ENCODE measurements at regions not wholly inside any gene's neighbourhood (a gene's known extent, or its start where the extent isn't known, plus 50 kb on each side); places are given as distances from the start of the nearest gene placed in this dataset.

DNA sequence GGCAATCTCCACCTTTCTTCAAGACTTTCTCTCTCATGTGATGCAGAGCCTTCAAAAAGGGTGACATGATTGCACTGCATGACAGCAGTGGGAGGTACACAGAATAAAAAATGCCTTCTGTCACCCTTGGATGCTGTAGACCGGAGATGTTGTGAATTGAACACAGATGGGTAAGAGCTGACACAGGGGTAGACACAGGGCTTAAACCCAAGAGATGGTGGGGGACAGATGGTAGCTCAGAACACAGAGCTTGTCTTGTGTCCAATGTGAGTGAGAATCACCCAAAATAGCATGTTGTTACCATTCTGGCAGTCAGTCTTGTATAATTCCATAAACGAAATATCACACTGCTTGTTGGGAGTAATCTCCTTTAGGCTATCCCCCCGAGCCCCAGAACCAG, 69.9 kb downstream of the JRKL start:
- Histone ChIP-seq H3K9ac (ENCODE audit: low read length) (no peak overlapping the region), H3K79me2 (ENCODE audit: insufficient read depth, low read length) (no peaks in the 10 kb centered on the region), H3K27me3 (ENCODE audit: low read length) (no peaks in the 10 kb centered on the region), H3K4me2 (ENCODE audit: low read depth, low read length, poor library complexity, severe bottlenecking) (no peak overlapping the region), H4K20me1 (ENCODE audit: low read depth, low read length) (no peaks in the 10 kb centered on the region), H3K9me3 (ENCODE audit: insufficient read depth, low read length) (no peaks in the 10 kb centered on the region), H3K9me2 (replicated peaks; ENCODE audit: insufficient read depth, low read length) (no peaks in the 10 kb centered on the region), H3K36me3 (ENCODE audit: low read length) (no peaks in the 10 kb centered on the region), H3F3A (ENCODE audit: insufficient read depth) (no peaks in the 10 kb centered on the region), H2AFZ (ENCODE audit: low read depth, low read length, severe bottlenecking) (no peak overlapping the region), H3K4me3 (ENCODE audit: insufficient read depth, low read length, poor library complexity, severe bottlenecking) (no peak overlapping the region), H3K27ac (ENCODE audit: low read depth, low read length) (no peak overlapping the region)
- TF ChIP-seq EZH2phosphoT487 (conservative IDR thresholded peaks at IDR 0.05; ENCODE audit: low read length): no peak
- TF ChIP-seq, protein P1, sequence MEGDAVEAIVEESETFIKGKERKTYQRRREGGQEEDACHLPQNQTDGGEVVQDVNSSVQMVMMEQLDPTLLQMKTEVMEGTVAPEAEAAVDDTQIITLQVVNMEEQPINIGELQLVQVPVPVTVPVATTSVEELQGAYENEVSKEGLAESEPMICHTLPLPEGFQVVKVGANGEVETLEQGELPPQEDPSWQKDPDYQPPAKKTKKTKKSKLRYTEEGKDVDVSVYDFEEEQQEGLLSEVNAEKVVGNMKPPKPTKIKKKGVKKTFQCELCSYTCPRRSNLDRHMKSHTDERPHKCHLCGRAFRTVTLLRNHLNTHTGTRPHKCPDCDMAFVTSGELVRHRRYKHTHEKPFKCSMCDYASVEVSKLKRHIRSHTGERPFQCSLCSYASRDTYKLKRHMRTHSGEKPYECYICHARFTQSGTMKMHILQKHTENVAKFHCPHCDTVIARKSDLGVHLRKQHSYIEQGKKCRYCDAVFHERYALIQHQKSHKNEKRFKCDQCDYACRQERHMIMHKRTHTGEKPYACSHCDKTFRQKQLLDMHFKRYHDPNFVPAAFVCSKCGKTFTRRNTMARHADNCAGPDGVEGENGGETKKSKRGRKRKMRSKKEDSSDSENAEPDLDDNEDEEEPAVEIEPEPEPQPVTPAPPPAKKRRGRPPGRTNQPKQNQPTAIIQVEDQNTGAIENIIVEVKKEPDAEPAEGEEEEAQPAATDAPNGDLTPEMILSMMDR (IDR thresholded peaks at IDR 0.05; ENCODE audit: insufficient read depth, low read length, poor library complexity, severe bottlenecking): no peak

DNA sequence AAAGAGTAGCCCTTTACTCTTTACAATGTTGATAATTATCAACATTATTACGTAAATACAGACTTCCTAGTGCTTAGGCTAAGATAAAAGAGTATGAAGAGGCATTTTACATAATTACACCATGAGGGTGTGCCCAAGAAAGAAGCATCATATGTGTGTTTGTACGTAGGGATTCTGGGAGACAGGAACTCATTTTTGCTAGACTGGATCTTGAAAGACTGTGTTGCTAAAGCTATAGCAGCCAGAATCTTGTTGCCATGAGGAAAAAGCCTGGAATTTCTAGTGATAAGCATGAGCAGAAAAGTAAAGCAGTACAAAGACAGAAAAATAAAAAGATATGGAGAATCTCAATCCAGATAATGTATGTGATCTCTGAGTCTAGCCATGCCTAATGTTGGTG, 72.1 kb downstream of the JRKL start:
- H3K9ac ChIP-seq (ENCODE audit: low read length): no peak overlapping the region
- no peaks in the 10 kb centered on the region for H3F3A ChIP-seq (ENCODE audit: insufficient read depth)
- no peak overlapping the region for H2AFZ ChIP-seq (ENCODE audit: low read depth, low read length, severe bottlenecking)
- no peaks in the 10 kb centered on the region for H3K27me3 ChIP-seq (ENCODE audit: low read length)
- no peak overlapping the region for H3K27ac ChIP-seq (ENCODE audit: low read depth, low read length)
- no peaks in the 10 kb centered on the region for H3K9me3 ChIP-seq (ENCODE audit: insufficient read depth, low read length)
- H3K9me2 ChIP-seq (replicated peaks; ENCODE audit: insufficient read depth, low read length): no peaks in the 10 kb centered on the region
- no peaks in the 10 kb centered on the region for H3K79me2 ChIP-seq (ENCODE audit: insufficient read depth, low read length)
- H3K4me2 ChIP-seq (ENCODE audit: low read depth, low read length, poor library complexity, severe bottlenecking): no peak overlapping the region
- H4K20me1 ChIP-seq (ENCODE audit: low read depth, low read length): no peaks in the 10 kb centered on the region
- H3K4me3 ChIP-seq (ENCODE audit: insufficient read depth, low read length, poor library complexity, severe bottlenecking): no peak overlapping the region
- no peaks in the 10 kb centered on the region for H3K36me3 ChIP-seq (ENCODE audit: low read length)
- TF ChIP-seq EZH2phosphoT487 (conservative IDR thresholded peaks at IDR 0.05; ENCODE audit: low read length): no peak
- TF ChIP-seq, protein P1 (IDR thresholded peaks at IDR 0.05; ENCODE audit: insufficient read depth, low read length, poor library complexity, severe bottlenecking): no peak

DNA sequence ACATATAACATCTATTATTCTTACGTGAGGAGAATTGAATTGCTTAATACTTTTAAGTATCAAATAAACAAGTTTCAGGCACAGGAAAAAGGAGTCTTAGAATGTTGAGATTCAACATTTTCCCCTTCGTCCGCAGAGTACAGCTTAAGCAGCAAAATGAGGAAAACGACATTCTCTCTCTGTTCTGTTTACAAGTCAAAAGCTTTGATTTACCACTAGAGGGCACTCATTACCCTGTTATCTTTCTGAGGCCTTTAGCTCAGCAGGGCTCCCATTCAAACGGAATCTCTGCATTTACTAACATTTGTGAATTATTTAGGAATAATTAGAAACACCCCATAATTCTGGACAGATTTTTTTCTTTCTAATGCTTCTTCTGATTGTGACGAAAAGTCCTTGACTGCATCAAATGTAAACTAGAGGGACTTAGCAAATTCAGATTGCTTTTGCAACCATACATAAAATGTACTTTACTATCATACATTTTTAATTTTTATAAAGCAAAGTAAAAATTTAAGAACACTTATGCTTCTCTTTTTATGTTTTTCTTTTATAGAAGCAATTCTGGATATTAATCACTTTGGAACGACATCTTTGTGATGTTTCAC, 75.0 kb downstream of the JRKL start:
- no peak overlapping the region for H3K4me3 ChIP-seq (ENCODE audit: insufficient read depth, low read length, poor library complexity, severe bottlenecking)

More for the DNA sequence above, 75.0 kb downstream of the JRKL start:
- no peak overlapping the region for H3K9ac ChIP-seq (ENCODE audit: low read length)
- no peaks in the 10 kb centered on the region for H3K9me2 ChIP-seq (replicated peaks; ENCODE audit: insufficient read depth, low read length)
- no peak overlapping the region for H3K4me2 ChIP-seq (ENCODE audit: low read depth, low read length, poor library complexity, severe bottlenecking)
- H3K36me3 ChIP-seq (ENCODE audit: low read length): no peaks in the 10 kb centered on the region
- H3K27me3 ChIP-seq (ENCODE audit: low read length): no peaks in the 10 kb centered on the region
- H3K9me3 ChIP-seq (ENCODE audit: insufficient read depth, low read length): no peaks in the 10 kb centered on the region
- H2AFZ ChIP-seq (ENCODE audit: low read depth, low read length, severe bottlenecking): no peak overlapping the region
- no peaks in the 10 kb centered on the region for H3K79me2 ChIP-seq (ENCODE audit: insufficient read depth, low read length)
- no peaks in the 10 kb centered on the region for H4K20me1 ChIP-seq (ENCODE audit: low read depth, low read length)
- TF ChIP-seq EZH2phosphoT487 (conservative IDR thresholded peaks at IDR 0.05; ENCODE audit: low read length): no peak
- TF ChIP-seq, protein P1 (IDR thresholded peaks at IDR 0.05; ENCODE audit: insufficient read depth, low read length, poor library complexity, severe bottlenecking): peak; percentile 50
- H3F3A ChIP-seq (ENCODE audit: insufficient read depth): no peaks in the 10 kb centered on the region
- no peak overlapping the region for H3K27ac ChIP-seq (ENCODE audit: low read depth, low read length)
